HL-60 (cell line): ENCODE measurements at regions not wholly inside any gene's neighbourhood (a gene's known extent, or its start where the extent isn't known, plus 50 kb on each side); places are given as distances from the start of the nearest gene placed in this dataset.

Experiments
- DNase-seq, 2 experiments: peaks; one replicate each; pipeline ENCODE4 v3.0.0-alpha.2; 2010 to 2020; ENCODE audit warnings: low read depth in 1 of 2, low spot score in 1 of 2
- H3K27ac ChIP-seq: fragments of 250-450 bp; sonication (Bioruptor Pico); replicated peaks from 2 replicates; pipeline ENCODE4 v1.5.1; 2020; ENCODE audit warnings: mild to moderate bottlenecking, moderate library complexity
- H3K27me3 ChIP-seq: fragments of 250-450 bp; sonication (Bioruptor Pico); 2 replicates; pipeline ENCODE4 v1.5.1; 2021; ENCODE audit warnings: mild to moderate bottlenecking, moderate library complexity; ENCODE audit not compliant: insufficient read depth, poor library complexity, severe bottlenecking
- H3K4me3 ChIP-seq: replicated peaks from 2 replicates; pipeline ENCODE4 v1.5.1; 2011; ENCODE audit warnings: mild to moderate bottlenecking, control low read depth, low read length; ENCODE audit not compliant: insufficient read depth
- GABPA ChIP-seq: IDR thresholded peaks from 2 replicates; pipeline ENCODE4 v1.6.1; 2012; ENCODE audit warnings: low read depth
- POLR2AphosphoS5 ChIP-seq: IDR thresholded peaks from 2 replicates; pipeline ENCODE4 v1.6.1; 2012; ENCODE audit warnings: low read depth
- REST ChIP-seq: IDR thresholded peaks from 2 replicates; pipeline ENCODE4 v1.6.1; 2012; ENCODE audit warnings: low read depth; ENCODE audit not compliant: insufficient replicate concordance
- SPI1 ChIP-seq: IDR thresholded peaks from 2 replicates; pipeline ENCODE4 v1.6.1; 2012; ENCODE audit warnings: low read depth, mild to moderate bottlenecking, borderline replicate concordance
- TF ChIP-seq, protein P1 (sequence below): IDR thresholded peaks from one replicate; pipeline ENCODE4 v1.5.1; 2011; ENCODE audit warnings: low read length, control low read depth, inconsistent platforms; ENCODE audit not compliant: insufficient read depth

GRCh38 chr13:44249431-44249836 is 124.2 kb upstream of the SERP2 start:
- no peak overlapping the region for H3K27ac ChIP-seq
- TF ChIP-seq, protein P1, sequence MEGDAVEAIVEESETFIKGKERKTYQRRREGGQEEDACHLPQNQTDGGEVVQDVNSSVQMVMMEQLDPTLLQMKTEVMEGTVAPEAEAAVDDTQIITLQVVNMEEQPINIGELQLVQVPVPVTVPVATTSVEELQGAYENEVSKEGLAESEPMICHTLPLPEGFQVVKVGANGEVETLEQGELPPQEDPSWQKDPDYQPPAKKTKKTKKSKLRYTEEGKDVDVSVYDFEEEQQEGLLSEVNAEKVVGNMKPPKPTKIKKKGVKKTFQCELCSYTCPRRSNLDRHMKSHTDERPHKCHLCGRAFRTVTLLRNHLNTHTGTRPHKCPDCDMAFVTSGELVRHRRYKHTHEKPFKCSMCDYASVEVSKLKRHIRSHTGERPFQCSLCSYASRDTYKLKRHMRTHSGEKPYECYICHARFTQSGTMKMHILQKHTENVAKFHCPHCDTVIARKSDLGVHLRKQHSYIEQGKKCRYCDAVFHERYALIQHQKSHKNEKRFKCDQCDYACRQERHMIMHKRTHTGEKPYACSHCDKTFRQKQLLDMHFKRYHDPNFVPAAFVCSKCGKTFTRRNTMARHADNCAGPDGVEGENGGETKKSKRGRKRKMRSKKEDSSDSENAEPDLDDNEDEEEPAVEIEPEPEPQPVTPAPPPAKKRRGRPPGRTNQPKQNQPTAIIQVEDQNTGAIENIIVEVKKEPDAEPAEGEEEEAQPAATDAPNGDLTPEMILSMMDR, result no peak
- TF ChIP-seq GABPA (no peak), REST (no peak), POLR2AphosphoS5 (no peak), SPI1 (no peak)
- no peaks in the 10 kb centered on the region for H3K27me3 ChIP-seq
- no peak for DNase-seq
- no peak overlapping the region for H3K4me3 ChIP-seq

DNA sequence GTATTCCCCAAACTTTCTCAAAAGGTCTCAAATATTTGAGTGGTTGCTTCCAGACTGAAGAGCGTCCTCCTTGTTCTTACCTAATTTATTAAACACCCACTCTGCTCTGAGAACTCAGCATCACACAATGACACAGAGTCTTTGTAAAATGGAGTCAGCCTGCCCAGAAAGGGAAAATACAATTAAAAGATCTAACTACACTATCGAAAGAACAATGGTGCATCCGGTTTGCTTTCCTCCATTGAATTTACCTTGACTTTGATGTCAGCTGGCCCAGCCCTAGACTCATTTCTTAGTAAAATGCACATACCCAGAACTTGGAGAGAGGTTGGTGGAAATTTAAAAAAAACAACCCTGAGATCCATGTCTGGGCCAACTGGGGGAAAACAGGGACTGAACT is 120.7 kb upstream of the SERP2 start:
- DNase-seq, result no peak
- TF ChIP-seq, protein P1, result no peak
- TF ChIP-seq POLR2AphosphoS5 (no peak), SPI1 (no peak), GABPA (no peak)
- Histone ChIP-seq H3K27me3 (no peaks in the 10 kb centered on the region), H3K27ac (no peak overlapping the region), H3K4me3 (no peak overlapping the region)

DNA sequence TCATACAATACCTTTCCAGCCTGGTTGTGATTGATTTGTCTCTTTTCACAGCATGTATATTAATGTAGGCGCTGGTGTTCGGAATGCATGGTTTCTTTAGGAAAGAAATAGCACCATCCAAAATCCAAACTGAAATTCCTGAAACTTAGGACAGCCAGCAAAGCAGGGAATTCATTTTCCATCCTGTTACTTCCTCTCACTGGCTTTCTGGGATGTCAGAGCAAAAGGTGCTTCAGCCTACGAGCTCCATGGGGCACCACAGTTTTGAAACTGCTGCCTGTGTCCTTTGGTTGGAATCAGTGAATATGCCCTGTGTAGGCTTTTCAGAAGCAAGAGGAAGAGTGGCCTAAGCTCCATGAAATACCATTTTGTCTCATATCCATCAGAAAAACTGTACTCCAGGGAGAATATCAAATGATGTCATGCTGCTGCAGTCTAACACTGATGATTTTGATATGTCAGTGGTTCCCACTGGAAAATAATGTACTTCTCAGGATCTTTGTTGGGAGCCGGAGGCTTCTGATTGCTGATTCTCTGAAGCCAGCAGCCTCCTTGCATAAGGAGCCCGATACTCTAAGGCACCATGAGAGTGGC is 117.8 kb upstream of the SERP2 start:
- Histone ChIP-seq H3K4me3 (no peak overlapping the region), H3K27ac (no peak overlapping the region), H3K27me3 (no peaks in the 10 kb centered on the region)
- no peak for DNase-seq
- no peak for TF ChIP-seq SPI1
- no peak for TF ChIP-seq GABPA
- no peak for TF ChIP-seq POLR2AphosphoS5
- TF ChIP-seq, protein P1, result no peak
- no peak for TF ChIP-seq REST

- DNase-seq, result no peak
- TF ChIP-seq POLR2AphosphoS5 (no peak), GABPA (no peak), SPI1 (no peak), REST (no peak)
- TF ChIP-seq, protein P1, result no peak
- no peak overlapping the region for H3K4me3 ChIP-seq
- no peak overlapping the region for H3K27ac ChIP-seq
- no peaks in the 10 kb centered on the region for H3K27me3 ChIP-seq
Measured at GRCh38 chr13:44257796-44258195, 115.8 kb upstream of the SERP2 start.
